ENCODE measurements at regions not wholly inside any gene's neighbourhood (a gene's known extent, or its start where the extent isn't known, plus 50 kb on each side); places are given as distances from the start of the nearest gene placed in this dataset.

DNA sequence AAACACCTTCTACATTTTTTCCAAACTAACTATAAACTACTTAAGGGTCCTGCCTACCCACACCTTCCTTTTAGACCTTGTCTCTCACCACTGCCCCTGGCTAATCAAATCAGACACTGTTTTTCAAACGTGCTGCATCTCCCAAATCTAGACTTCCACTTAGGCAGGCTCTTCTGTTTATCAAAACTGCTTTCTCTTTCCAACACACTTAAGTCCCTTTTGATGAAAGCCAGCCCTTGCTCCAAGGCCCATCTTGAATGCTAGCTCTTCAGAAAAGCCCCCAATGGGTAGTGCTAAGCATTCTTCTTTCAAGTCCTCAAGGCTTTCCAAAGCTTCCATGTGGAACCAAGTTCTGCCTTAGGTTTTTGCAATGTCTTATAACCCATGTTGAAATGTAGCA lies 888.3 kb downstream of the TUSC7 start:
- H3K4me3 ChIP-seq (ENCODE audit: low read depth, low read length), result no peak overlapping the region
- TF ChIP-seq, protein P1, sequence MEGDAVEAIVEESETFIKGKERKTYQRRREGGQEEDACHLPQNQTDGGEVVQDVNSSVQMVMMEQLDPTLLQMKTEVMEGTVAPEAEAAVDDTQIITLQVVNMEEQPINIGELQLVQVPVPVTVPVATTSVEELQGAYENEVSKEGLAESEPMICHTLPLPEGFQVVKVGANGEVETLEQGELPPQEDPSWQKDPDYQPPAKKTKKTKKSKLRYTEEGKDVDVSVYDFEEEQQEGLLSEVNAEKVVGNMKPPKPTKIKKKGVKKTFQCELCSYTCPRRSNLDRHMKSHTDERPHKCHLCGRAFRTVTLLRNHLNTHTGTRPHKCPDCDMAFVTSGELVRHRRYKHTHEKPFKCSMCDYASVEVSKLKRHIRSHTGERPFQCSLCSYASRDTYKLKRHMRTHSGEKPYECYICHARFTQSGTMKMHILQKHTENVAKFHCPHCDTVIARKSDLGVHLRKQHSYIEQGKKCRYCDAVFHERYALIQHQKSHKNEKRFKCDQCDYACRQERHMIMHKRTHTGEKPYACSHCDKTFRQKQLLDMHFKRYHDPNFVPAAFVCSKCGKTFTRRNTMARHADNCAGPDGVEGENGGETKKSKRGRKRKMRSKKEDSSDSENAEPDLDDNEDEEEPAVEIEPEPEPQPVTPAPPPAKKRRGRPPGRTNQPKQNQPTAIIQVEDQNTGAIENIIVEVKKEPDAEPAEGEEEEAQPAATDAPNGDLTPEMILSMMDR (IDR thresholded peaks at IDR 0.05; ENCODE audit: low read depth, low read length), result no peak

DNA sequence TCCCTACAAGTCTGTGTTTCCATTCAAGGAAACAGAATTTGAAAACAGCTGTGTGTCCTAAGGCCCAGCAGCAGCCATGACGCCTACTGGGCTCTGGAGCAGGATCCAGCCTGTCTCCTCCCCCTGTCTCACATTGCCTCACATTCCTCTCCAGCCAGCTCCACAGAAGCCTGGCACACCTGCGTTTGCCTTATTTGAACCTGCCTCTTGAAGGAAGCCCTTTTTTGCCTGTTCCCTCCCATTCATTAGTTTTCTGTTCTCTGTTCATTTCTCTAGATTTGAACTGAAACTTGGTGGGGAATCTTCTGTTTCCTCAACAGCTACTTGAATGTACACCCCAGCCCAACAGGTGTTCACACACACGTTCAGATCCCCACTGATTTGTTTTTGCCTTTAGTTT lies 890.5 kb downstream of the TUSC7 start:
- no peak overlapping the region for H3K4me3 ChIP-seq (ENCODE audit: low read depth, low read length)
- TF ChIP-seq, protein P1 (IDR thresholded peaks at IDR 0.05; ENCODE audit: low read depth, low read length), result no peak

DNA sequence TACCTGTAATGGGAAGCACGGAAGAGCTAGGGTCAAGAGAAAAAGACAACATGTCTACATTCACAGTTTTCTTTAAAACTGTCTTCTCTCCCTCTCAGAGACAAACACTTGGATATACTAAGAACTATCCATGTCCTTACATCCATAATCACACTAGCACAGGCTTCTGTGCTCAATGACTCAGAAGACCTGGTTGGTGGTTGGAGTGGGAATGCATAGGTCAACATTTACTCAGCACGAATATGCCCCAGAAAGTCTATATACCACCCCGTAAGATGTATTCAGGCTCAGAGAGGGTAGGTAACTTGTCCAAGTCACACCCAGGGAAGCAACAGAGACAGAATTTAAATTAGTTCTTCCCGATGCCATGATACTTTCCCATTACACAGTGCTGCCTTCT lies 891.1 kb downstream of the TUSC7 start:
- no peak overlapping the region for H3K4me3 ChIP-seq (ENCODE audit: low read depth, low read length)
- TF ChIP-seq, protein P1 (IDR thresholded peaks at IDR 0.05; ENCODE audit: low read depth, low read length), result no peak

DNA sequence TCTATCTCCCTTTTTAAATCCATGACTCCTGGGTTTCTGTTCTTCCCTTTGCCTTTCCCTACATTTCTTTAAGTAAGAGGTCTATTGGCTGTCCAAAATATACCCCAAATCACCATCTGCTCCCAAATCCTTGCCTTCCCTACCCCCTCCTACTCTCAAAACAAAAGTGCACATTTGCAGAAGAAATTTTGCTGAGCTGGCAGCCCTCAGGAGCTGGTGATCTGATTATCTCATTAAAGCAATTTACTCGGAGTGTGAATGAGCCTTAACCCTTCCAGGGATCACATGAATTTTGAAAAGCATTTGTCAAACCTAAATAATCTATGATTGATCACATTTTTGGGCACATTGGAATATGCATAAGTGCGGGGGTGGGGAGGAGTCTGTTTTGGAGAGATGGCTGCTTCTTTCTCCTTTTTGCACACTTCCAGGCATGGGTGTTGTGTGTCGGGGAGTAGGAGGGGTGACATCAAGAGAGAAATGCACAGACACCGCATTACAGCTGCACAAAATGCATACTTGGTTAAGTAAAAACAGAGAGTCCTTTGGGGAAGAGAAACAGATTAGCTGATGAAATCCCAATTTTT lies 892.6 kb downstream of the TUSC7 start:
- H3K4me3 ChIP-seq (ENCODE audit: low read depth, low read length), result no peak overlapping the region
- TF ChIP-seq, protein P1 (IDR thresholded peaks at IDR 0.05; ENCODE audit: low read depth, low read length), result no peak

DNA sequence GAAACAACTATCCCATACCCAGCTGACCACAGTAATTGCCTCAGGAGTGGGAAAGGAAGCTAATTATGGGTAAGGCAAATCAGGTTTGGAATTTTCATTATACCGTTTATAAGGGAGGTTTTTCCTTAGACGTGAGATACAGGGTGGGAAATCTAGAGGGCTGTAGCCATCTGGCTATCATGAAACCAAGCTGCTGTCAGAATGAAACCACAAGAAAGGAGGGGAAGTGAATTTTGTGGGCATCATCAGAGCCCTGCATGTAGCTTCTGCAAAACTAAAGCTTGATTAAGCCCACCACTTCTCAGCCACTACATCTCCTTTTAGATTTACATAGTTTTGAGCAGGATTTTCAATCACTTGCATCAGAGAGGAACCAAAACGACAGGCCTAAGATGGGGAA lies 893.5 kb downstream of the TUSC7 start:
- H3K4me3 ChIP-seq (ENCODE audit: low read depth, low read length), result no peak overlapping the region
- TF ChIP-seq, protein P1 (IDR thresholded peaks at IDR 0.05; ENCODE audit: low read depth, low read length), result no peak

DNA sequence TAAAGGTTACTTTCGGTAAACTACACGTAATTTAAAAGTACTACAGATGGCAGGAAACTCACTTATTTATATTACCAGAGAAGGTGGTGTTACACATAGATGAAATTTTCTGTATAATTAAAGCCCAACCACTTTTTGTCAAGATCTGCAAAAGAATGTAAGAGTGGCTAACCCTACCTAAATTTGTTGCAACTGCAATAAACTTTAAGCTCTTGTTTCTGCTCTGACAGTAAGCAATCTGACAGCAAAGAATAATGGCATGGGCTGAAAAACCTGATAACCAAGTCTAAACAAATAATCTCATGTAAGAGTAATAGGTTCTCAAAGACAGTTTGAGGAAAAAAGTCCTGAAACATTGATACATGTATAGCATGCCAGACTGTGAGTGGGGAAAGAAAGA lies 897.3 kb downstream of the TUSC7 start:
- TF ChIP-seq, protein P1 (IDR thresholded peaks at IDR 0.05; ENCODE audit: low read depth, low read length), result no peak
- no peak overlapping the region for H3K4me3 ChIP-seq (ENCODE audit: low read depth, low read length)

DNA sequence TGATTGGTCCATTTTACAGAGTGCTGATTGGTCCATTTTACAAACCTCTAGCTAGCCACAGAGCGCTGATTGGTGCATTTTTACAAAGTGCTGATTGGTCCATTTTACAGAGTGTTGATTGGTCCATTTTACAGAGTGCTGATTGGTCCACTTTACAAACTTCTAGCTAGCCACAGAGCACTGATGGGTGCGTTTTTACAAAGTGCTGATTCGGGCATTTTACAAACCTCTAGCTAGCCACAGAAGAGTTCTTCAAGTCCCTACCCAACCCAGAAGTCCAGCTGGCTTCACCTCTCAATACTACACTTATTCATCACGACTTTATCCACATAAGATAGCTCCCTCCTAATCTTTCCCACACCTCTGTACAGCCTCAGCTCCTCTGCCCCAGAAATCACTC lies 899.8 kb downstream of the TUSC7 start:
- TF ChIP-seq, protein P1 (IDR thresholded peaks at IDR 0.05; ENCODE audit: low read depth, low read length), result no peak

More for the DNA sequence above, 899.8 kb downstream of the TUSC7 start:
- H3K4me3 ChIP-seq (ENCODE audit: low read depth, low read length), result no peak overlapping the region

Data from WI38 (cell line).